GM20431 (cell line): ENCODE measurements at regions not wholly inside any gene's neighbourhood (a gene's known extent, or its start where the extent isn't known, plus 50 kb on each side); places are given as distances from the start of the nearest gene placed in this dataset.

Source experiments
- in situ Hi-C: fragments of 300-500 bp; cut with MseI, MboI; formaldehyde crosslinking; loops from one replicate; pipeline ENCODE4 v1.15.0; 2020; ENCODE audit warnings: low sequenced_read_pairs; ENCODE audit not compliant: unreplicated experiment

DNA sequence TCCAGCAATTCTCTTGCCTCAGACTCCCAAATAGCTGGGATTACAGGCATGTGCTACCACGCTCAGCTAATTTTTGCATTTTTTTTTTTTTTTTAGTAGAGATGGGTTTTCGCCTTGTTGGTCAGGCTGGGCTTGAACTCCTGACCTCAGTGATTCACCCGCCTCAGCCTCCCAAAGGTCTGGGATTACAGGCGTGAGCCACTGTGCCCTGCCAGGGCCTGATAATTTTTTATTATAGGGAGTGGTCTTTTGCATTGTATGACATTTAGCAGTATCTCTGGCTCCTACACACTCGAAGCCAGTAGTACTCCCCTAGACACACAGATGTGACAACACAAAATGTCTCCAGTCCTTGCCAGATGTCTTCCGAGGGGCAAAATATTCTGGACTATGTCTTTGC is 124.0 kb downstream of the DKK1 start:
- in situ Hi-C loops = no loop called here

DNA sequence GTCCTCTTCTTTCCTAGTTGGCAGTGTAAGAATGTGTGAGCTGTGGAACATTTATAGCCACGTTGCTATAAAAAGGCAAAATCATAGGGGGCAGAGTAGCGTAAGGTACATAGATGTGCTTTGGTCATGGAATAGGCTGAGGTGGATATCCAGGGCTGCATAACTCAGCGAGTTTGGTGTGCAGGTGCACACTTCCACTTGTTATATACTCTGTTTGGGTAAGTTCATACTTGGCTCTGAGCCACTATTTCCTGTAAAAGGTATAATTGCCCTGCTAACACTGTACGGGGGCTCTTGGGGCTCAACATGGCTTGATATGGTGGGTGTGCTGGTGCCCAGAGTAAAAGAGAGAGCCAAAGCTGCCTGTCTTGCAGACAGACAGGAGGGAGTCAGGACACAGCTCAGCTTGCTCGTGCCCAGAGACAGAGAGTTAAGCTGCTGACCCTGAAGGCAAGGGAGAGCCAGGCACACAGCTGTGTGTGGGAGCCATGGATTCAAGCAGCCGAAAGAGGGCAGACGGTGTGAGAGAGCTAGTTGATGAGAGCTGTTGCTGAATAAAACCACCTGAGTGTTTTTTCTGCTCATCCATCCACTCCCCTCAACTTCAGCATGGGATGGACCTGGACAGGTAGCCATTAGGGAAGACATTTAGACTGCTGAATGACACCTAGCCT is 126.7 kb downstream of the DKK1 start:
- in situ Hi-C loops = no loop called here

DNA sequence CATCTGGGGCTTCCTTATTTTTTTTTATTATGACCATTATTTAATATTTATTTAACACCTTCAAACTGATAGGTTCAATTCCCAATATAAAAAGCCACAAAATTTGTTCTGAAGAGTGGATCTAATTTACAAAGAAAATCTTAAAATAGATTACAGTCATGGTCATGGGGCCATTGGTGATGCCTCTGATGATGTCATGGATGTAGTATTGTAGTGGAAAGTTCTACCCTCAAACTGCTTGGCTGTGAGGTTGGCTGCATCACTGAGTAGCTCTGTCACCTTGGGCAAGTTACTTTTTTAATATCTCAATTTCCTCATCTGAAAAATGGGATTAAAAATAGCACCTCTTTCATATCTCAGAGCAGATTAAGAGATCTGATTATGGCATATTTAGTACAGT is 128.5 kb downstream of the DKK1 start:
- in situ Hi-C loops = no loop called here

DNA sequence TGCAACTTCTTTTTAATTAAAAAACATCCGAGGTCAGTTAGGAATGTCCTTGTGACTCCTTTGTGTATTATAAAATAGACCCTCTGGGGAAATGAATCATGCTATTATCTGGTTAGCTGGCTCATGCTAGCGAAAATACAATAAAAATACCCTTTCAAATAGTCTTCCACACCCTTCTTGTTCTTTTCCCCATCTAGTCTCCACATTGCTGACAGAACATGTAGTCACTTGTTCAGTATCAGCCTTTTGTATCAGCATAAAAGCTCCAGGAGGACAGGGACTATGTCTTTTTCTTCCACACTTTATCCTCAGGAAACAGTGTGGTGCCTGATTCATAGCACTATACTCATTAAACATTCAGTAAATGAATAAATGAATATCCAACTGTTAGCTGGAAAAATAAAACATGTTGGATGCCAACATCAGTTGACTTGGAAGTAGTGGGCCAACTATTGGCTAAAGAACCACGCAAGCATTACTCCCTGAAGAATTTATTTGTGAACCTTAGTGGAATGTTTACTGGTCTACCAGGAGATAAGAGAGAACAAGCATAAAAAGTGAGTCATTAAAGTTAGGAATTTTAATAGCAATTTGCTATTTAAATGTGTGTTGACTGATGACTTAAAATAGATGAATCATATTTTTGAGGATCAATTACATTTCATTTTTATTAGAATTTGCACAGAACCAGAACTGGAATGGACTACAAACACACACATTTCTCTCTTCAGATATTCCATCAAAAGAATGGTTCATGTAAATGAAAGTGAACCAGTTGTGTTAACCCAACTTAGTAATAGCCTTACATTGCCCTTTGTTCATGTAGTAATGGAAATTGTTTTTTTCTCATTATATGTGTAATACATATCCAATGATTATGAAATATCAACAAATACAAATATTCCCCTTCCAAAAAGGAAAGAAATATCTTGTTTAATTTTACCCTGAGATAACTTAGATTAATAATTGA is 129.6 kb downstream of the DKK1 start:
- in situ Hi-C loops = no loop called here

GRCh38 chr10:52446391-52446790 is 132.3 kb downstream of the DKK1 start:
- in situ Hi-C loops = no loop called here

- in situ Hi-C loops = no loop called here
Observed at GRCh38 chr10:52447931-52448353, 133.9 kb downstream of the DKK1 start.

DNA sequence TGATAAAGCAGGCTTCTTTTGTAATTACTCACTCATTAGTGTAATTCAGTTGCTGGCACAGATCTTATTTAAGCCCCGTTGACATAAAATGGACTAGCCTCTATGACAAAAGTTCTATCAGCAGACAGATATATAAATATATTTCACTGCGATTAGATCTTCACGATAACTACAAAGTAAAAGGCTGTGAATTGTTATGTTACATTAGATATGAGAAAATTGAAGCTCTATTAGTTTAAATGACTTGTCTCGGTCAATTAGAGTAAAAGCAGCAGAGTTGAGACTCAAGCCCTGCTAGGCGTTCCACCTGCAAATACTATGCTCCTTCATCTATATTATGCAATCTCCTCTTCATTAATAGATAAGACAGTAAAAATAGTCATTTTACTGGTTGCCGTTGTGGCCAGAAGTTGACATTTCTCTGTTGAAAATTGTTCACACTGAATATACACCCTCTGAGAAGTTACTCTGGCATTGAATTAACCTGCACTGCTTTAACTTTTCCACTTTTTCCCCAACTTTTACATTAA is 136.7 kb downstream of the DKK1 start:
- in situ Hi-C loops = no loop called here

- in situ Hi-C loops = no loop called here
Observed at GRCh38 chr10:52451817-52452216, 137.7 kb downstream of the DKK1 start.

DNA sequence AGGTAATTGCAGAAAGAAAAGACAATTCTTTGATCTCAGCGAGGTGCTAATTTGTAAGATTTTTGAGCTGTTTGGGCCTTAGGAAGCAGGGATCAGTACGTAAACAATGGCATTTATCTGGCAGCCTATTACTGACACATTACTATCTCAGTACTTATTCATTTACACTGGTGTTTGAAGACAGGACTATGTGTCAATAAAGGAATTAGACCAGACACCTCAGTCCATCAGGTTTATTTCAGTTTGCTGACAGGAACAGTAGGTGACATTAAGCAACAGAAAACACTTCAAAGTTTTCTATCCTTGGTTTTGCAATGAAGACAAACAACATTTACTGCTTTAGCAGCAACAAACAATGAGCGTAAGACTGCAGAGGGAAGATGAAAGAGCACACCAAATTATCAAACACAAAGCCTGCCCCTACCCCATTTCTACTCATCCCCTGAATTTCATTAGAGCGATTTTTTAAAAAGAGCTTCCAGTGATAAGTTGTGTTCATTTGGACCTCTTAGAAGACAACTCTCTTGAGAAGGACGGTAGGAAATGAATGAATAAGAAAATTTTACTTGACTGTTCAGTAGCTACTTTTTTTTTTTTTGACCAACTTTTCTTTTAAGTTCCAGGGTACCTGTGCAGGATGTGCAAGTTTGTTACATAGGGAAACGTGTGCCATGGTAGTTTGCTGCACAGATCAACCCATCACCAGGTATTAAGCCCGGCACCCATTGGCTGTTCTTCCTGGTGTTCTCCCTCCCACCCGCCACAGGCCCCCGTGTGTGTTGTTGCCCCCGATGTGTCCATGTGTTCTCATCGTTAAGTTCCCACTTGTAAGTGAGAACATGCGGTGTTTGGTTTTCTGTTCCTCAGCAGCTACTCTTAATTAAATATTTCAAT is 138.8 kb downstream of the DKK1 start:
- in situ Hi-C loops = no loop called here

GRCh38 chr10:52453501-52453900 is 139.4 kb downstream of the DKK1 start:
- in situ Hi-C loops = no loop called here

DNA sequence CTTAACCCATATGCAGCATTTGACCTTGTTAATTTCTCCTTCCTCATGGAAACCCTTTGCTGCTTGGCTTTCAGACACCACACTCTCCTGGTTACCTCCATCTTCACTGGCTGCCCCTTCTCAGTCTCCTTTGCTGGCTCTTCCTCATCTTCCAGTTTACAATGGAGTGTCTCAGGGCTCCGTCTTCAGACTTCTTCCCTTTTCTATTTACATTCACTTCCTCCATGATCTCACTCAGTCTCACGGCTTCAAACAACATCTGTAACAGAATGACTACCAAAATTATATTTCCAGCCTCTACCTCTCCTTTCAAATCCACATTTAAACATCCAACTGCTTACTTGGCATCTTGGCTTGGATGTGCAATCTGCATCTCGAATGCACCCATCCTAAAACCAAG is 140.4 kb downstream of the DKK1 start:
- in situ Hi-C loops = no loop called here

DNA sequence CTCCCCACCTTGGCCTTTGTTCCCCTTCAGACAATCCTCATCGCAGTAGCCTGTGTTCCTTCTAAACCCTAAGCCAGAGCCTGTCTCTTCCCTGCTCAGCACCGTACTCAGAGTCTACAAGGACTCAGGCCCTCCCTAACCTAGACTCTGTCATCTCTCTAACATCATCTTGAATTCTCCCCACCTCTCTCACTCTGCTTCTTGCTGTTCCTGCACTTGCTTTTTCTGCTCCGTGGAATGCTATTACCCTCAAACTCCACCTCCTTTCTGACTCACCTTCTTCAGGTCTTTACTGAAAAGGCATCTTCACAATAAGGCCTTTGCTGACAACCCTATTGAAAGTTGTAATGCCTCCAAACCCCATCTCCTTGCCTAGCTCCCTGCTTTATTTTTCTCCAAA is 141.0 kb downstream of the DKK1 start:
- in situ Hi-C loops = no loop called here

DNA sequence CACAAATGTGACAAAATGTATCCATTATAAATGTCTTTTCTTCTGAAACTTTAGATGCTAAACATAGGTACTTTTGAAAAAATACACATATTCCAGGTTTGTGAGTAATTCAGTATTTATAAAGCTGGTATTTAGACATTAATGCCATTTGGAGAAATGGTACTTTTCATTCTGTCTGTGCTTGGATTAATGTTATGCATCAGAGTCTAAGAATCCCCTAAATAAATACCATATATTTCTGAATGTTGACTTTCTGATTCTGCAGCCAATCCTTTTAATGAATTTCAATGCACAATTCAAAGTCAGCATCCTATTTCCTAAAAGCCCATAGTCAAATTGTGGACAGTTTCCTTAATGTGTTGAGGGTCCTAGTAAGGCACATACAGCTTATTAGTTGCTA is 145.0 kb downstream of the DKK1 start:
- in situ Hi-C loops = no loop called here

GRCh38 chr10:52463826-52464225 is 149.7 kb downstream of the DKK1 start:
- in situ Hi-C loops = no loop called here

DNA sequence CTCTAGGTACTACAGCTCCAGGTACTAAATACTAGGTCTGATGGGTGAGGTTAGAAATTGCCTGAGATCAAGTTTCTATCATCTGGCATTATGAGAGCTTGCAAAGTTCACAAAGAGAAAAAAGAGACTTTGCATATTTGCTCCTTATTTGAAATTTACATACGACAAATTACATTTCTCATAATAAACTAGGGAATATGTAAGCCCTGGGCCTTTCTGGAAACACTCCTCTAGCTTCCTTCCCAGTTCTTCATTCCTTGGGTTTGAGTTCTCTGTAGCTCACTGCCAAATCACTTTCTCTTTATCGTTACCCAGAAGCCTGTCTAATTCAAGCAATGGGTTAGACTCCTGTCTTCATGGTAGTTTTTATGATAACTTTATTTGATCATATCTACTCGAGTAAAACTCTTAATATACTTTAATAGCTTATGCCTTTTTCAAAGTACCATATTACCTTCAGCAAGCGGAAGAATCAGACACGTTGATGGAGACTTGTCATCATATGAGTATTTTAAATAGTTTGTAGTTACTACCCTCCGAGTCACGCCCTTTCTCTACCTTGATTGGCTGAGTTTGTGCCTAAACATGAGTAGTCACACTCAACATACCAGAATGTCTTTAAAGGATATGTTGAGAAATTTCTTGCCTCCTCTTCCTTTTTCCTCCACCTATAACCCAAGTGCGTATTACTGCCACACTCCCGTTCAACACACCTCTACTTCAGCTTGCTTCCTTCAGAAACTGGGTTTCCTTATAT is 150.5 kb downstream of the DKK1 start:
- in situ Hi-C loops = no loop called here

DNA sequence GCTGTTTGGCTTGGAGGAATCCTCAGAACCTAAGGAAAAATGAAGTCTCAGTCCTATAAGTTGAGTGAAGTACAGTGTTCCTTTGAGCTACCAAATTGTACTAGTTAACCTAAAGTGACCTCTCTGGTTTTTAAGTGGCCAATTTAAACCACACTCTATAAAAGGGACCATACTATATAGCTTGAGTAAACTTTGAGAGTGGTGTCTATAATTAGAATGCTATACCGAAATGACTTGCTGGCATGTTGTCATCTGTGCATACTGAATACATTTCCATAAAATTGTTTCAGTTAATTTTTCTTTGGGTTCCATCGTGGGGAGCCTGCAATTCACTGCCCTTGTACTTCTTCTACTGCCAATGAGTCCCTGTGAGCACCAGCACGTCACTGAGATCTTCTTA is 151.1 kb downstream of the DKK1 start:
- in situ Hi-C loops = no loop called here

- in situ Hi-C loops = no loop called here
Observed at GRCh38 chr10:52466464-52466863, 152.4 kb downstream of the DKK1 start.

DNA sequence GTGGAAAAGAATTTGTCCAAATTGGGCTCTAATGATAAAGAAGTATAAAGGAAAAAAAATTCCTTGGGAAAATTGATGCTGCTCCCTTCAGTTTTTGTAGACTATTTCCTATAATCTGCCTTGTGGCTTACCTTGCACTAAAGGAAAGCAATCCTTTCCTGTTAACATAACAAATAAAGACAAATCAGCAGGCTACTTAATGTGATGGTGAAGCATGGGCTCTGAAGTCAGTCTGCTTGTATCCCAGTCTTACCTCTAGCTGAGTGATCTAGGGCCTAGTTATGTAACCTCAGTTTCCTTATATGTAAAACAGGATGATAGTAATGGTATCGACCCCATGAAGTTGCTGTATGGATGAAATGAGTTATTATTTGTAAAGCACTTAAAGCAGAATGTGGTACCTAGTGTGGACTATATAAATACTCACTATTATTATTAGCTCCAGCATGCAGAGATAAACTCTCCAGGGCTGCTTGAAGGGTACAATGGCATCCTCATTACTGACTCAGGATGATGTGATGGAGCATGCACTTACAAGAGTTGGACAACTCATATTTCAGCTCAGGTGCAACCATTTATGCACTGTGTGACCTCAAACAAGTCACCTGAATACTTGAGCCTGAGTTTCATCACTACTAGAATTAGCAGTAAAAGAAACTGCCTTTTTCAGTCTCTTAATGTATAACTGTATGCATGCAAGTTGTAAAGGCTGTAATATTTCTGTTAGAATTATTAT is 156.1 kb downstream of the DKK1 start:
- in situ Hi-C loops = no loop called here
